ENCODE measurements at regions not wholly inside any gene's neighbourhood (a gene's known extent, or its start where the extent isn't known, plus 50 kb on each side); places are given as distances from the start of the nearest gene placed in this dataset.

DNA sequence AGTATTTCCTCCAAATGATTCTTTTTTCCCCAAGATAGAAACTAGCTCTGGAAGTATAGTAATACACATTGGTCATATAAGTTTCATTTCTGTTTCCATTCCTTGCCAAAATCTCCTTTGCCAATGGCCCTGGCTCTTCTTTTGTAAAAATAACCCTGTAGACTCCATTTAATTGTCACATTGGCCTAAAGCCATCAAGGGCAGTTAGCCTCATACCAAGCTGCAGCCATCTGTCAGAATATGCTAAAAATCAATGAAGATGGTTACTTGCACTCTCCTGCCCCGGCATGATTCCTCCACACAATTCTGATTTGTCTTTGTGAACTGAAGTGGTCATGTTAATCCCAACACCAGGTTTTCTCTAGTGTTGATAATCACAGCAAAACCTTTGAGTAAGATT lies 380.5 kb downstream of the SH2D1A start:
- Histone ChIP-seq H3K36me3 (replicated peaks in 1 of 2) (no peaks in the 10 kb centered on the region), H3K4me1 (replicated peaks in 1 of 2) (no peaks in the 10 kb centered on the region), H3K9me3 (replicated peaks in 1 of 3) (no peaks in the 10 kb centered on the region), H3K27ac (no peak overlapping the region), H3K27me3 (no peaks in the 10 kb centered on the region), H3K4me3 (no peak overlapping the region)
- DNase-seq: no peak
- intact Hi-C loops (cut with DNase I): no loop called here
- TF ChIP-seq, protein P1, sequence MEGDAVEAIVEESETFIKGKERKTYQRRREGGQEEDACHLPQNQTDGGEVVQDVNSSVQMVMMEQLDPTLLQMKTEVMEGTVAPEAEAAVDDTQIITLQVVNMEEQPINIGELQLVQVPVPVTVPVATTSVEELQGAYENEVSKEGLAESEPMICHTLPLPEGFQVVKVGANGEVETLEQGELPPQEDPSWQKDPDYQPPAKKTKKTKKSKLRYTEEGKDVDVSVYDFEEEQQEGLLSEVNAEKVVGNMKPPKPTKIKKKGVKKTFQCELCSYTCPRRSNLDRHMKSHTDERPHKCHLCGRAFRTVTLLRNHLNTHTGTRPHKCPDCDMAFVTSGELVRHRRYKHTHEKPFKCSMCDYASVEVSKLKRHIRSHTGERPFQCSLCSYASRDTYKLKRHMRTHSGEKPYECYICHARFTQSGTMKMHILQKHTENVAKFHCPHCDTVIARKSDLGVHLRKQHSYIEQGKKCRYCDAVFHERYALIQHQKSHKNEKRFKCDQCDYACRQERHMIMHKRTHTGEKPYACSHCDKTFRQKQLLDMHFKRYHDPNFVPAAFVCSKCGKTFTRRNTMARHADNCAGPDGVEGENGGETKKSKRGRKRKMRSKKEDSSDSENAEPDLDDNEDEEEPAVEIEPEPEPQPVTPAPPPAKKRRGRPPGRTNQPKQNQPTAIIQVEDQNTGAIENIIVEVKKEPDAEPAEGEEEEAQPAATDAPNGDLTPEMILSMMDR (IDR thresholded peaks at IDR 0.05): no peak
- TF ChIP-seq POLR2A (IDR thresholded peaks at IDR 0.05): no peak
- 60 to 100% (median 84%) methylated on average over 1 of the region's 1 CpG for WGBS, 4 donors

DNA sequence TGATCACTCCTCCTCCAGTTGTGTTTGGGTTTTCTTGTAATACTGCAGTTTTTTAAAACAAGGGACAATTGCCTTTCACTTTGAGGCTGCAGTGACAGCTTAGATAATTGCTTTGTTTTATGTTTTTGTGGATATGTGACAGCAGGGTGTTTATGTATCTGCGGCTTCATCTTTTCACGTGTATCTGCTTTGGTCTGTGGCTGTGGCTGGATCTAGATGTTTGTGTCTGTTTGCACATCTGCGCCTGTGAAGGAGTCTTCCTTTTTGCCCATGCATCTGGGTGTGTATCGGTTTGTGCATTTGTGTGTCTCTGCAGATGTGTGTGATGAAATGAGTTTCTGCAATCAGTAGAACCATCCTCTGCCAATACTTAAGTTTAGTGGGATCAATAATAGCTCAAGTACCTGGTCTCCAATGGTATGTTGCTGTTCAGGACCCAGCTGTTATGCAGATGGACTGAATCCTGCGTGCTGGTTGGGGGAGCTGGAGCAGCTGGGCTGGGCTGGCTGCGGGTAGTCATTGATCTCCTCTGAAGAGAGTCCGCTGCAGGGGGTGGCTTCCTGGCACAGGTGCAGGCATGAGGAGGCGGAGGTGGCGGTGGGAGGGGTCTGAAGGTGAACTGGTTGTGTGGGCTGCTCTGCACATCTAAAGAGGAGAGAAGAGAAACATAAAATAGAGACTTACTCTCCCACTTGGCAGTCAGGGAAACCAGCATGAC lies 390.3 kb downstream of the SH2D1A start:
- no peaks in the 10 kb centered on the region for H3K36me3 ChIP-seq (replicated peaks in 1 of 2)
- no peaks in the 10 kb centered on the region for H3K4me1 ChIP-seq (replicated peaks in 1 of 2)
- H3K4me3 ChIP-seq: no peak overlapping the region
- H3K9me3 ChIP-seq (replicated peaks in 1 of 3): no peaks in the 10 kb centered on the region
- H3K27ac ChIP-seq: no peak overlapping the region
- no peaks in the 10 kb centered on the region for H3K27me3 ChIP-seq
- no peak for TF ChIP-seq POLR2A (IDR thresholded peaks at IDR 0.05)
- TF ChIP-seq, protein P1 (IDR thresholded peaks at IDR 0.05): no peak
- no peak for DNase-seq
- 49 to 59% (median 55%) methylated on average over 6 to 9 of the region's 9 CpGs for WGBS, 4 donors
- intact Hi-C loops (cut with DNase I): no loop called here

DNA sequence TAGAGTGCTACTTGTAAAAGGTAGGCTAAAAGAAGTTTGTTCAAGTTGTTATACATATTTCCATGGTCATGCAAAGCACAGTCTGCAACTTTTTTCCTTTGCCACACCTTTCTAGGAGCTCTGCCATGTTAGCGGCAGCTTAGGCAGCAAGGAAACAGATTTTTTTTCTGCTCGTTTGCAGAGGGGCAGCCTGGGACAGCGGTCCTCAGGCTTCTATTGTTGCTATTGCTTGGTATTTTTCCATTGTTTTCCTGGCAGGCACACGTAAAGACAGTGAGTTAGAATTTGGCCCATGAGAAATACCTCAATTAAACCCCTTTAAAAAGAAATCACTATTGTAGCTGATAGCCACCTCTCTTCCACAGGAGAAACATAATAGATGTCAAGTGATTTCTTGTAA lies 391.4 kb downstream of the SH2D1A start:
- H3K27me3 ChIP-seq: peaks cover 3% of the 10 kb centered on the region
- no peak overlapping the region for H3K27ac ChIP-seq
- H3K9me3 ChIP-seq (replicated peaks in 1 of 3): no peaks in the 10 kb centered on the region
- H3K4me3 ChIP-seq: no peak overlapping the region
- DNase-seq: no peak
- no peak for TF ChIP-seq POLR2A (IDR thresholded peaks at IDR 0.05)
- TF ChIP-seq, protein P1 (IDR thresholded peaks at IDR 0.05): no peak
- intact Hi-C loops (cut with DNase I): no loop called here
- 39 to 54% (median 47%) methylated on average over 3 to 4 of the region's 4 CpGs for WGBS, 4 donors
- H3K4me1 ChIP-seq (replicated peaks in 1 of 2): no peaks in the 10 kb centered on the region
- no peaks in the 10 kb centered on the region for H3K36me3 ChIP-seq (replicated peaks in 1 of 2)

DNA sequence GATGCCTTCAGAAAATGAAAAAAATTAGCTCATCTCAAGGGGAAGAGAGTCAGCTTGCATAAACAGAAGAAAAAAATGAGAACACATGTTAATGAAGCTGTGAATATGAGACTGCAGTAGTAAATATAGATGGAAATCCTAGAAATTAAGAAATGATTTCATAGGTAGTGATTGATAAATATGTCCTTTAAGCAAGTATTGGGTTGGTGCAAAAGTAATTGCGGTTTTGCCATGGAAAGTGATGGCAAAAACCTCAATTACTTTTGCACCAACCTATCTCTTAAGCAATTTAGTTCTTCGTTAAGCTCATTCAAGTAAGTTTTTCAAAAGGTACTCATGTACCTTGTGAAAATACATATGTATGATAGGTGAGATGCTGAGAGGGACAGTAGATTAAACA lies 400.9 kb downstream of the SH2D1A start:
- 49 to 84% (median 72%) methylated on average over 2 of the region's 2 CpGs for WGBS, 4 donors
- H3K9me3 ChIP-seq (replicated peaks in 1 of 3): no peaks in the 10 kb centered on the region

More for the DNA sequence above, 400.9 kb downstream of the SH2D1A start:
- H3K4me3 ChIP-seq: no peak overlapping the region
- peaks cover 4% of the 10 kb centered on the region for H3K27me3 ChIP-seq
- no peak for DNase-seq
- intact Hi-C loops (cut with DNase I): no loop called here
- TF ChIP-seq POLR2A (IDR thresholded peaks at IDR 0.05): no peak
- TF ChIP-seq, protein P1 (IDR thresholded peaks at IDR 0.05): no peak
- no peak overlapping the region for H3K27ac ChIP-seq
- H3K4me1 ChIP-seq (replicated peaks in 1 of 2): no peaks in the 10 kb centered on the region
- no peaks in the 10 kb centered on the region for H3K36me3 ChIP-seq (replicated peaks in 1 of 2)

Data from adrenal gland (tissue), 9 donors.